ENCODE measurements at regions not wholly inside any gene's neighbourhood (a gene's known extent, or its start where the extent isn't known, plus 50 kb on each side); places are given as distances from the start of the nearest gene placed in this dataset.

GRCh38 chr18:24585996-24586566 is 125.6 kb downstream of the HRH4 start:
- H3K4me3 Mint-ChIP-seq = no peak overlapping the region
- peaks cover 2% of the 10 kb centered on the region for H3K36me3 Mint-ChIP-seq (ENCODE audit: insufficient read depth)
- ATAC-seq (replicated peaks) (no peak), DNase-seq (no peak)
- H3K27ac Mint-ChIP-seq = no peak overlapping the region
- no peaks in the 10 kb centered on the region for H3K9me3 Mint-ChIP-seq
- peaks cover 31 to 57% of the 10 kb centered on the region in 2 donors for H3K27me3 Mint-ChIP-seq
- no peaks in the 10 kb centered on the region for H3K4me1 Mint-ChIP-seq (ENCODE audit: low read depth in 2 of 2)

DNA sequence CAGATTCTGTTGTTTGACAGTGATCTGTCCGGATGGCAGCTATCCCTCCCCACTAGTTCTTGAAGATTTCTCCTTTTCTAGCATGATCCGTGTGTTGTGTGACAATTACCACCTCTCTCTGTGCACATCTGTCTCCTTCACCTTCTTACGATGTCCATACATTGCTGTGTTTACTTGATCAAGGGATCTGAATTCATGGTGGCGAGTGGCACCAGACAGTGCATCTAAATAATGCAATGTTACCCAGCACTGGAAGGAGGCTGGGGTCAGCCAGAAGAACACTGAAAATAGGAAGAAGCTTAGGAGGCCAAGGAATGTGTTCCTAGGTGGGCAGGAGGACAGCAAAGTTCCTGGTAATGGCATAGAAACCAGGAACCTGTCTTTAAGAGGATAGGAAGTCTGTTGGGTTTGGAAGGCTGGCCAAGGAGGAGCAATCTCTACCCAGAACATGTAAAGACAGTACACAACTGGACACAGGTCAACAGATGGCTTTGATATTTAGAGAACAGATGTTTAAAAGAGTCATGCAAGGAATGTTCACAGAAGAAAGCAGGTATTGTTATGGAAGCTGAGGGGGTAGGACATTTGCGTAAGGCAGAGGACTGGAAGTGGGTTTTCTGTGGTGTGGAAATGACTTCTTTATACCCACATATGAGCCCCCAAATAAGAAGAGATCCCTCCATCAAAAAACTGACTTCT is 126.4 kb downstream of the HRH4 start:
- H3K9me3 Mint-ChIP-seq = no peaks in the 10 kb centered on the region
- H3K4me3 Mint-ChIP-seq = no peak overlapping the region
- DNase-seq = no peak
- no peak overlapping the region for H3K27ac Mint-ChIP-seq
- H3K36me3 Mint-ChIP-seq (ENCODE audit: insufficient read depth) = peaks cover 2% of the 10 kb centered on the region
- ATAC-seq (replicated peaks) = no peak
- H3K27me3 Mint-ChIP-seq = peaks cover 31 to 53% of the 10 kb centered on the region in 2 donors
- no peaks in the 10 kb centered on the region for H3K4me1 Mint-ChIP-seq (ENCODE audit: low read depth in 2 of 2)

DNA sequence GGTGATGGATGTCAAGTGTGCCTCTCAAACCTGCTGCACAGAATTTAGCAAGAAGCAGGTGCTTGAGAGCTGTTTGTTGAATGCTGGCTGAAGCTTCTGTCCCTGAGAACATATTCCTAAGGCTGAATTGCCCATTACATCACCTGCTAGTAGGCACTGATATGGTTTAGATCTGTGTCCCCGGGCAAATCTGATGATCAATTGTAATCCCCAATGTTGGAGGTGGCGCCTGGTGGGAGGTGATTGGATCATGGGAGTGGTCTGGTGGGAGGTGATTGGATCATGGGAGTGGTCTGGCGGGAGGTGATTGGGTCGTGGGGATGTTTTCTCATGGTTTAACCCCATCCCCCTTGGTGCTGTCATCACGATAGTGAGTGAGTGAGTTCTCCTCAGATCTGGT is 128.0 kb downstream of the HRH4 start:
- Mint-ChIP-seq H3K9me3 (no peaks in the 10 kb centered on the region), H3K27ac (no peak overlapping the region), H3K27me3 (peaks cover 31 to 52% of the 10 kb centered on the region in 2 donors), H3K4me1 (ENCODE audit: low read depth in 2 of 2) (no peaks in the 10 kb centered on the region), H3K36me3 (ENCODE audit: insufficient read depth) (peaks cover 2% of the 10 kb centered on the region), H3K4me3 (no peak overlapping the region)
- ATAC-seq (replicated peaks) (no peak), DNase-seq (no peak)

- DNase-seq (no peak), ATAC-seq (replicated peaks) (no peak)
- Mint-ChIP-seq H3K4me3 (no peak overlapping the region), H3K27me3 (peaks cover 14 to 39% of the 10 kb centered on the region in 2 donors), H3K27ac (no peak overlapping the region), H3K36me3 (ENCODE audit: insufficient read depth) (peaks cover 2% of the 10 kb centered on the region), H3K4me1 (ENCODE audit: low read depth in 2 of 2) (no peaks in the 10 kb centered on the region), H3K9me3 (no peaks in the 10 kb centered on the region)
Observed at GRCh38 chr18:24590946-24591345, 130.5 kb downstream of the HRH4 start.

DNA sequence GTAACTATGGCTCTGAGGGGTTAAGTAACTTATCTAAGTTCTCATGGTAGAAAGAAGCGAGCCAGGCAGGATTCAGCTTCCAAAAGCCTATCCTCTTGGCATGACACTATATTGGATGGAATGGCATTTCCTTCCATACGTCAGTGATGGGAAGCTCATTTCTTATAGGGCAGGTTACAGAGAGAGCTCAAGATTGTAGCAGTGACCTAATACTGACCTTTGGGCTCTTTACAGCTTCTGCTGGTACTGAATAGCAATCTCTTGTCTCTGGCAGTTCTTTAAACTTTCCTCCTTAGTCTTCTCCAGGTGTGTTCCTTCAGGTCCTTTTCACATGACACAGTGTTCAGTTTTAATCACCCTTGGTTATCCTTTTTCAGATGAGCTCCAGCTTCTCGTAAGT is 133.0 kb downstream of the HRH4 start:
- peaks cover 6 to 48% of the 10 kb centered on the region in 2 donors for H3K27me3 Mint-ChIP-seq
- no peak overlapping the region for H3K4me3 Mint-ChIP-seq

GRCh38 chr18:24593886-24594285 is 133.4 kb downstream of the HRH4 start:
- no peak overlapping the region for H3K4me3 Mint-ChIP-seq
- no peaks in the 10 kb centered on the region for H3K4me1 Mint-ChIP-seq (ENCODE audit: low read depth in 2 of 2)
- no peak overlapping the region for H3K27ac Mint-ChIP-seq
- H3K36me3 Mint-ChIP-seq (ENCODE audit: insufficient read depth) = peaks cover 2% of the 10 kb centered on the region
- DNase-seq (no peak), ATAC-seq (replicated peaks) (no peak)
- peaks cover 10 to 48% of the 10 kb centered on the region in 2 donors for H3K27me3 Mint-ChIP-seq
- H3K9me3 Mint-ChIP-seq = no peaks in the 10 kb centered on the region

More for the DNA sequence above, 133.0 kb downstream of the HRH4 start:
- ATAC-seq (replicated peaks) (no peak), DNase-seq (no peak)
- peaks cover 2% of the 10 kb centered on the region for H3K36me3 Mint-ChIP-seq (ENCODE audit: insufficient read depth)
- no peaks in the 10 kb centered on the region for H3K9me3 Mint-ChIP-seq
- no peaks in the 10 kb centered on the region for H3K4me1 Mint-ChIP-seq (ENCODE audit: low read depth in 2 of 2)
- H3K27ac Mint-ChIP-seq = no peak overlapping the region

- peaks cover 2% of the 10 kb centered on the region for H3K36me3 Mint-ChIP-seq (ENCODE audit: insufficient read depth)
- H3K4me3 Mint-ChIP-seq = no peak overlapping the region
- ATAC-seq (replicated peaks) (no peak), DNase-seq (no peak)
- no peak overlapping the region for H3K27ac Mint-ChIP-seq
- H3K4me1 Mint-ChIP-seq (ENCODE audit: low read depth in 2 of 2) = no peaks in the 10 kb centered on the region
- H3K27me3 Mint-ChIP-seq = peaks cover 8 to 42% of the 10 kb centered on the region in 2 donors
- H3K9me3 Mint-ChIP-seq = no peaks in the 10 kb centered on the region
Observed at GRCh38 chr18:24595561-24596031, 135.2 kb downstream of the HRH4 start.

DNA sequence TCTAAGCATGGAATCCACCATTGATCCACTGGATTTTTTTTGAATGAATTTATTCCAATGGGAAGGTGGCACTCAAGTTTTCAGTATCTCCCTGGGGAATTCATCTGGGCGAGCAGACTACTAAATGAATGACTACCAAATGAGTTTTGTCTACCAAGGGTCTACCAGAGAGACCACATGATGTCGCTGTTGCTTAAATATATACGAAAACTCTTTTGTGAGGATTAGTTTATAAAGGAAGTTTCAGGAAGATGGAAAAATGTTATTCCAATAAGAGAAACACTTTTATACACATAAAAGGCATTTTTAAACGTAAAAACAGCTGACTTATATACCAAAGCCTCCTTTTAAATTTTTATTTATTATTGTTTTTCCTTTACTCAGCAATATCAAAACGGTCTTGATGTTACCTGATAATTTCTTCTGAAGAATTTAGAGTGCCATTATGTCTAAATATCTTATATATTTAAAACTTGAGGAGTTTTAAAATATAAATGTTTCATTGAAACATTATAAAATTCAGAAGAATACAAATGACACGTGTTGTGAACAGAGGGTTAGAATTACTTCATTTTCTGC is 139.7 kb downstream of the HRH4 start:
- Mint-ChIP-seq H3K27me3 (peaks cover 13 to 35% of the 10 kb centered on the region in 2 donors), H3K4me3 (no peak overlapping the region), H3K4me1 (ENCODE audit: low read depth in 2 of 2) (no peaks in the 10 kb centered on the region), H3K9me3 (no peaks in the 10 kb centered on the region), H3K27ac (no peak overlapping the region), H3K36me3 (ENCODE audit: insufficient read depth) (no peaks in the 10 kb centered on the region)
- DNase-seq = no peak
- no peak for ATAC-seq (replicated peaks)

- ATAC-seq (replicated peaks) (no peak), DNase-seq (no peak)
- no peak overlapping the region for H3K27ac Mint-ChIP-seq
- H3K36me3 Mint-ChIP-seq (ENCODE audit: insufficient read depth) = no peaks in the 10 kb centered on the region
- no peak overlapping the region for H3K4me3 Mint-ChIP-seq
- peaks cover 13 to 32% of the 10 kb centered on the region in 2 donors for H3K27me3 Mint-ChIP-seq
- no peaks in the 10 kb centered on the region for H3K9me3 Mint-ChIP-seq
- H3K4me1 Mint-ChIP-seq (ENCODE audit: low read depth in 2 of 2) = no peaks in the 10 kb centered on the region
Observed at GRCh38 chr18:24601585-24601984, 141.1 kb downstream of the HRH4 start.

- no peak for DNase-seq
Observed at GRCh38 chr18:24602201-24602600, 141.8 kb downstream of the HRH4 start.

GRCh38 chr18:24603151-24603550 is 142.7 kb downstream of the HRH4 start:
- Mint-ChIP-seq H3K27ac (no peak overlapping the region), H3K4me1 (ENCODE audit: low read depth in 2 of 2) (no peaks in the 10 kb centered on the region), H3K4me3 (no peak overlapping the region), H3K27me3 (peaks cover 19 to 27% of the 10 kb centered on the region in 2 donors), H3K36me3 (ENCODE audit: insufficient read depth) (no peaks in the 10 kb centered on the region), H3K9me3 (no peaks in the 10 kb centered on the region)
- DNase-seq (no peak), ATAC-seq (replicated peaks) (no peak)

More at GRCh38 chr18:24602201-24602600, 141.8 kb downstream of the HRH4 start:
- Mint-ChIP-seq H3K4me3 (no peak overlapping the region), H3K27me3 (peaks cover 13 to 27% of the 10 kb centered on the region in 2 donors), H3K36me3 (ENCODE audit: insufficient read depth) (no peaks in the 10 kb centered on the region), H3K27ac (no peak overlapping the region), H3K4me1 (ENCODE audit: low read depth in 2 of 2) (no peaks in the 10 kb centered on the region), H3K9me3 (no peaks in the 10 kb centered on the region)
- no peak for ATAC-seq (replicated peaks)

DNA sequence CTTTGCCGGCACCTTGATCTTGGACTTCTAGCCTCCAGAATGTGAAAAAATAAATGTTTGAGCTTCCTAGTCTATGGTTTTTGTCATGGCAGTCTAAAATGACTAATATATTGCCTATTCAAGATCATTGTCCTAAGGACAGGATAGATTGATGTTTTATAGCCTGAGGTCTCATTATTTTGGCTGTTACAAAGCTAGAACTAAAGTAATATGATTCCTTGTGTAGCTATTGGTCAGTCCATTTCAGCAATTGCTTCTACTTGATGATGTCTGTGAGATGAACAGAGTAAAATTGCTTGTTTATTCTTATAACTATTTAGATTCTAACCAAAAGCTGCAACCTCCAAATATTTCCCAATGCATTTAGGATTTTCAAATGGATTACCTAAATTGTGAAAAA is 145.0 kb downstream of the HRH4 start:
- H3K9me3 Mint-ChIP-seq = no peaks in the 10 kb centered on the region
- H3K4me3 Mint-ChIP-seq = no peak overlapping the region
- peaks cover 19 to 24% of the 10 kb centered on the region in 2 donors for H3K27me3 Mint-ChIP-seq
- no peak overlapping the region for H3K27ac Mint-ChIP-seq
- H3K36me3 Mint-ChIP-seq (ENCODE audit: insufficient read depth) = no peaks in the 10 kb centered on the region
- no peak for ATAC-seq (replicated peaks)
- H3K4me1 Mint-ChIP-seq (ENCODE audit: low read depth in 2 of 2) = no peaks in the 10 kb centered on the region
- no peak for DNase-seq

- H3K4me1 Mint-ChIP-seq (ENCODE audit: low read depth in 2 of 2) = peaks cover 0 to 3% of the 10 kb centered on the region in 2 donors
Observed at GRCh38 chr18:24609254-24609653, 148.8 kb downstream of the HRH4 start.

DNA sequence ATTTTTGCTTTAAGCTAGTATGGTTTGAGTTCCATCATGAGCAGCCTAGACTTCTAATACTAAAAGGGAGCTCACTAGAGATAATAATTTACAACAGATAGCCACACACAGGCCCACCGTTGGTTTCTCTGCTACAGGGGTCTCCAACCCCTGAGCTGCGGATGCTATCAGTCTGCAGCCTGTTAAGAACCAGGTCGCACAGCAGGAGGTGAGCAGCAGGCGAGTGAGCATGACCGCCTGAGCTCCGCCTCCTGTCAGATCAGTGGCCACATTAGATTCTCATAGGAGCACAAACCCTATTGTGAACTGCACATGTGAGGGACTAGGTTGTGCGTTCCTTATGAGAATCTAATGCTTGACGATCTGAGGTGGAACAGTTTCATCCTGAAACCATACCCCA is 150.6 kb downstream of the HRH4 start:
- Mint-ChIP-seq H3K27ac (no peak overlapping the region), H3K36me3 (ENCODE audit: insufficient read depth) (no peaks in the 10 kb centered on the region), H3K4me3 (no peak overlapping the region), H3K27me3 (peaks cover 12 to 24% of the 10 kb centered on the region in 2 donors), H3K4me1 (ENCODE audit: low read depth in 2 of 2) (peaks cover 0 to 3% of the 10 kb centered on the region in 2 donors), H3K9me3 (no peaks in the 10 kb centered on the region)
- DNase-seq (no peak), ATAC-seq (replicated peaks) (no peak)

More at GRCh38 chr18:24609254-24609653, 148.8 kb downstream of the HRH4 start:
- no peak overlapping the region for H3K4me3 Mint-ChIP-seq
- H3K27ac Mint-ChIP-seq = no peak overlapping the region
- H3K27me3 Mint-ChIP-seq = peaks cover 12 to 24% of the 10 kb centered on the region in 2 donors
- no peaks in the 10 kb centered on the region for H3K36me3 Mint-ChIP-seq (ENCODE audit: insufficient read depth)
- no peak for ATAC-seq (replicated peaks)
- H3K9me3 Mint-ChIP-seq = no peaks in the 10 kb centered on the region
- DNase-seq = no peak
